NOMO-1 (cell line): ENCODE measurements at regions not wholly inside any gene's neighbourhood (a gene's known extent, or its start where the extent isn't known, plus 50 kb on each side); places are given as distances from the start of the nearest gene placed in this dataset.

ENCODE experiments used
- DNase-seq, 2 experiments: peaks; one replicate each; lab custom pipeline; 2025; ENCODE audit not compliant: unreplicated experiment in 2 of 2; lab: John Stamatoyannopoulos, UW

DNA sequence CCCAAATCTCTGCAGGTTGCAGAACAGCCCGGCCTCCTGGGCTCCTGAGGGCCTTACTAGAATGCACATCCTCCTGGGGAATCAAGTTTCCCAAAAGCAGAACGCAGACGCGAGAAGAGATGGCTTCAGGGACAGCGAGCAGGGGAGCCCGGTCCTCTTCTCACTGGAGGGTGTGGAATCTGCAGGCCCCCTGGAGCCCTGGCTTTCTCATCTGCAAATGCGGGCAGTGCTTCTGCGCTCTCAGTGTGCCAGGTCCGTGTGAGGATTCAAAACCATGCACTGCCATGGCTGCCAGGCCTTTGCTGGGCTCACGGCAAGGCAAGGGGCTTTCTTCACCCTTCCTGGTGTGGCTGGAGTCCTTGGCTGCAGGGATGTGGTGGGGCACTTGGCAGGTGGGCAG lies 330.9 kb upstream of the MKI67 start:
- DNase-seq: no peak

GRCh38 chr10:128461991-128462390 lies 335.8 kb upstream of the MKI67 start:
- no peak for DNase-seq

DNA sequence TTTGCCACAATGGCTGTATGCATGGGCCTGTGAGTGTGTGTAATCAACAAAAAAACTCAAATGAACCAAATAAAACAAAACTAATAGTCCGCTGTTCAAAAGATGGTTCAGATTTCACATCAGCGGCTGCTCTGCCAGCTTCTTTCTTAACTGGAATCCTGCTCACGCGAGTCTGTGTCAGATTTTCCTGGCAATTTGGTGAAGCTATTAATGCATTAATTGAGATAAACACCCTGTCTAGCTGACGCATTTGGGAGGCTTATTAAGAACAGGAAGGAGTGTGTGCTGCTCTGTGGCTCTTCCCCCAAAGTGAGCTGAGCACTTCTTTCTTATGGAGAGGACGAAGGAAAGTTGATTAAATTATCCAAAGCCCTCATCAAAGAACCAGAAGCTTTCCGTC lies 336.6 kb upstream of the MKI67 start:
- DNase-seq: no peak

DNA sequence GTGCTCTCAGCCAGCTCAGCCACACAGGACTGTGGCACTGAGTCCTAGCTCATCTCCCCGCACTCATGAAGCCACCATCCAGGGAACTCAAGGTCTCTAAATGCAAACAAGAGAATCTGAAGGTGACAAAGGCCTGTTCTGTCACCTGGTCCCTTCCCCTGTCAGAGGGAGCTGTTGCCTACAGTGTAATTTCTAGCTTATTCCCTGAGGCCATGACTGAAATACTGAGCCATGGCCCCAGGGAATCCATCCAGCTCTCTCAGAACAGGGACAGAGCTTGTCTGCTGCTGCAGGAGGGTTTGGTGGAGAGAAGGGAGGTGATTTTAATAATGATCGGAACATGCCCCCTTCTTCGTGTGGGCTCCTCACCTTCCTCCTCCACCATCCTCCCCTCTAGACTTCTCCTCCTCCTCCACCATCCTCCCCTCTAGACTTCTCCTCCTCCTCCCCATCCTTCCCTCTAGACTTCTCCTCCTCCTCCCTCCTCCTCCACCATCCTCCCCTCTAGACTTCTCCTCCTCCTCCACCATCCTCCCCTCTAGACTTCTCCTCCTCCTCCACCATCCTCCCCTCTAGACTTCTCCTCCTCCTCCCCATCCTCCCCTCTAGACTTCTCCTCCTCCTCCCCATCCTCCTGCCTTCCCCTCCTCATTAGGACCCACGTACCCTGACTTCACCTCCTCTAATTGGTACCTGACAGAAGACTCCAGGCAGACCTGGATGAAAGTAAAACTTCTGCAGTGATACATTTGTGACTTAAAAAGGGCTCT lies 338.0 kb upstream of the MKI67 start:
- DNase-seq: peak in 1 of 2 experiments; percentile 2

GRCh38 chr10:128465697-128466096 lies 339.5 kb upstream of the MKI67 start:
- no peak for DNase-seq

GRCh38 chr10:128466831-128467371 lies 340.7 kb upstream of the MKI67 start:
- DNase-seq: no peak

- no peak for DNase-seq
These were observed 342.2 kb upstream of the MKI67 start for GRCh38 chr10:128468462-128468861.

- no peak for DNase-seq
These were observed 343.3 kb upstream of the MKI67 start for GRCh38 chr10:128469515-128469914.

- no peak for DNase-seq
These were observed 344.2 kb upstream of the MKI67 start for GRCh38 chr10:128470321-128470965.

DNA sequence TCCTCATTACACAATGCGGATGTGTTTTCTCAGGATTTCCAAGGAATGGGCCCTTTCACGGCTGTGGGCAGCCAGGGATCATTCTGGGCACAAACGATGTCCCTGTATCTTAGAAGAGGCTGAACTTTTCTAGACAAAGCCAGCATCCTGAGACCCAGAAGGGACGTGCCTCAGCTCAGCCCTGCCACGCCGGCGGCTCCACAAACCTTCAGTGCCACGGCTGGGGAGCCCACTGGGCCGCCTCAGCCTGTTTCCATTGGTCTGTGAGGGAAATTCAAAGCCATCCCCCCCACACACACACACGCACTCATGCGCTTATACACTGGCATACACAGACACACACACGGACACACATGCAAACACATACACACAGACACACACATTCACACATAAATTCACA lies 344.9 kb upstream of the MKI67 start:
- no peak for DNase-seq

DNA sequence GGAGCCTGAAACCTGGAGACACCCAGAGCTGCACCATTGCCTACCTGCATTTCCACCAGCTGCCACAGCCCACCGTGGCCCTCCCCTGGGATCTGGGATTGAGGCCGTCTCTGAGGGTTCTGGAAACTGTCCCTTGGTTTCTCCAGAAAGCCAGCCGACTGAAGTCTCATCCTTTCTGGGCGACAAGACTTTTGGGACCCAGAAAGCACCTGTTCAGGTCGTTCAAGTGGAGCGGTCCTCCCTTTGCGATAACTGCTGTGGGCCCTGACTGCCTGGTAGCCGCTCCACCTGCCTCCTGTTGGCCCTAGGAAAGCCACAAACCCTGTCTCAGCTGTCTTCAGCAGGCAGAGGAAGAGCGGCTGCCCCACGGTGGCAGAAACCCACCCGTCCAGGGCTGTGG lies 346.0 kb upstream of the MKI67 start:
- no peak for DNase-seq

DNA sequence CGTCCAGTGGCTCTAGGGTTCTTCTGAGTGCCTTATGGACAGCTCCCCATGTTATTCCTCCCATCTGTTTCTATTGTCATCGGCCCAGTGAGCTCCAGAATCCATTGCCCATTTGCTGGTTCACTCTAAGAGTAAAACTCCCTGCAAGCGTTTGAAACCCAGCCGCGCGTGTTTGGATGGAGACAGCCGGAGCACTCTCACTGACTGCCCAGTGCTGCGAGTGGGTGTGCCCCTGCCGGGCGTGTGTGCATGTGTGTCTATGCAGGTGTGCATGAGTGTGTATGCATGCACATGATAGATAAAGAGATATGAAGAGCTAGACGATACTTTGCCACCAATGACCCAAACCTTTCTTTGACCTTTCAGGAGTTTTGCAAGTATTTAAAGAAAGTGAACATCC lies 347.2 kb upstream of the MKI67 start:
- DNase-seq: no peak

DNA sequence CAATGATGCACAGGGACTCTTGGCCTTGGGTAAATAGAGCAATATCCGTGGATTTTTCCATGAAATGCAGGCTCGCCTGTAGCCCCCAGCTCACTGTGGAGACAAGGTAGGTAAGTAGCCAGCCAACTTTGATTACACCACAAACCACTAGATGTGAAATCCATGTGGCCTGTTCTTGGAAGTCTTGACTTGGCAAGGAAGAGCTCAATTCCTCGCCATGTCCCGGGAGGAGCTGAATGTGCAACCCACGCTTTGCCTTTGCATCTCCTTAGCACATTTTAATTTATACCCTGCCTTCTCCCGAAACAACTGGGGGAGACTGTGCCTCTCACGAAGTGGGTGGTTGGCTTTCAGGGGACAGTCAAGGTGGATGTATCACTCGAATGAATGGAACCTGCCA lies 347.7 kb upstream of the MKI67 start:
- DNase-seq: no peak

DNA sequence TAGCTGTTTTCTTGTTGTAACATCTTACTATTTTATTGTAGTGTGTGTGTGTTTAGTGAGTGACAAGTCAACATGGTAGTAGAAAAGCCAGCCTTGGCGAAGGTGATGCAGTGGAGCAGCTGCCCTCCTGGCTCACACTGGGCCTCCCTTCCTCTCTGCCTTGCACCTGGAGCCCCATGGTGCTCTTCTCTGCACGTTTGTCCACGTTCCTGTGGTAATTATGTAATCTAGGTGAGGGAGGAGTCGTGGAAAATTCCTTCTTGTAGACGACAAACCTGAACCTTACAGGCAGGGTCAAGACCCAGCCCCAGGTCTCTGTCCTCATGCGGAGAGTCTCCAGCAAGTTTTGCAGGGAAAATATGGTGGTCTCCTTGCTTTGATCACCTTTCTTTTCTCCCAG lies 348.3 kb upstream of the MKI67 start:
- DNase-seq: no peak

GRCh38 chr10:128475686-128476367 lies 349.6 kb upstream of the MKI67 start:
- no peak for DNase-seq

GRCh38 chr10:128476368-128476725 lies 350.1 kb upstream of the MKI67 start:
- no peak for DNase-seq

- no peak for DNase-seq
These were observed 350.6 kb upstream of the MKI67 start for GRCh38 chr10:128476845-128477244.

DNA sequence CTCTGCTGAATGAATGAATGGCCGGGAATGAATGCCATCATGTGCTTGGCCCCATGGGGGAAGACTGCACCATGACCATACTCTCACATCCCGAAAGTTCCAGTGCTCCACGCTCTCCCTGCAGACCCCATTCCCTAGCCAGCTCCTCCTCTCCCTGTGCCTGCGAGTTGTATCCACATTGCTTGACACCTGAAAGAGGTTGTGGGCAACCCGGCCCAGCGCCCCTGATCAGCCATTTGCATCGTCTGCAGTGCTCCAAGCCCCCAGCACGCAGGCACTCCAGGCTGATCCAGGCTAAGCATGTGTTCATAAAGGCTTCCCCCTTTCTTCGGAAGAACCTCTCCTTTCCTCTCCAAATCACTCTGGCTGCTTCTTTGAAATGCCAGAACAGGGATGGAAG lies 354.4 kb upstream of the MKI67 start:
- no peak for DNase-seq

- DNase-seq: no peak
These were observed 355.1 kb upstream of the MKI67 start for GRCh38 chr10:128481152-128481840.

- DNase-seq: no peak
These were observed 355.8 kb upstream of the MKI67 start for GRCh38 chr10:128482052-128482451.

- DNase-seq: no peak
These were observed 357.0 kb upstream of the MKI67 start for GRCh38 chr10:128483216-128483615.
